Vagina (tissue), 2 donors: ENCODE measurements at regions not wholly inside any gene's neighbourhood (a gene's known extent, or its start where the extent isn't known, plus 50 kb on each side); places are given as distances from the start of the nearest gene placed in this dataset.

Source experiments
- POLR2A ChIP-seq, 2 donors: fragments of 450-650 bp; IDR thresholded peaks; one replicate each; pipeline ENCODE4 v1.6.1; 2017; ENCODE audit warnings: antibody characterized with exemption in 2 of 2, mild to moderate bottlenecking in 2 of 2, moderate library complexity in 2 of 2
- TF ChIP-seq, protein P1 (sequence below), 3 experiments: fragments of 450-650 bp in 2 of 3; fragments of 200-600 bp in 1 of 3; sonication (generic) in 1 of 3; IDR thresholded peaks; one replicate each; pipeline ENCODE4 v1.5.1; 2017 to 2019; ENCODE audit warnings: antibody characterized with exemption in 3 of 3, mild to moderate bottlenecking in 2 of 3, moderate library complexity in 2 of 3

- TF ChIP-seq POLR2A (IDR thresholded peaks at IDR 0.05), result no peak
- TF ChIP-seq, protein P1, sequence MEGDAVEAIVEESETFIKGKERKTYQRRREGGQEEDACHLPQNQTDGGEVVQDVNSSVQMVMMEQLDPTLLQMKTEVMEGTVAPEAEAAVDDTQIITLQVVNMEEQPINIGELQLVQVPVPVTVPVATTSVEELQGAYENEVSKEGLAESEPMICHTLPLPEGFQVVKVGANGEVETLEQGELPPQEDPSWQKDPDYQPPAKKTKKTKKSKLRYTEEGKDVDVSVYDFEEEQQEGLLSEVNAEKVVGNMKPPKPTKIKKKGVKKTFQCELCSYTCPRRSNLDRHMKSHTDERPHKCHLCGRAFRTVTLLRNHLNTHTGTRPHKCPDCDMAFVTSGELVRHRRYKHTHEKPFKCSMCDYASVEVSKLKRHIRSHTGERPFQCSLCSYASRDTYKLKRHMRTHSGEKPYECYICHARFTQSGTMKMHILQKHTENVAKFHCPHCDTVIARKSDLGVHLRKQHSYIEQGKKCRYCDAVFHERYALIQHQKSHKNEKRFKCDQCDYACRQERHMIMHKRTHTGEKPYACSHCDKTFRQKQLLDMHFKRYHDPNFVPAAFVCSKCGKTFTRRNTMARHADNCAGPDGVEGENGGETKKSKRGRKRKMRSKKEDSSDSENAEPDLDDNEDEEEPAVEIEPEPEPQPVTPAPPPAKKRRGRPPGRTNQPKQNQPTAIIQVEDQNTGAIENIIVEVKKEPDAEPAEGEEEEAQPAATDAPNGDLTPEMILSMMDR (IDR thresholded peaks at IDR 0.05), result no peak
Measured at GRCh38 chr1:5484451-5485165, 507.6 kb downstream of the NPHP4 start.
